Raji (cell line): ENCODE measurements at regions not wholly inside any gene's neighbourhood (a gene's known extent, or its start where the extent isn't known, plus 50 kb on each side); places are given as distances from the start of the nearest gene placed in this dataset.

Experiments
- POLR2A ChIP-seq: IDR thresholded peaks from 2 replicates; pipeline ENCODE4 v1.6.1; 2011; ENCODE audit warnings: low read depth, low read length, control low read depth; ENCODE audit not compliant: insufficient read depth

DNA sequence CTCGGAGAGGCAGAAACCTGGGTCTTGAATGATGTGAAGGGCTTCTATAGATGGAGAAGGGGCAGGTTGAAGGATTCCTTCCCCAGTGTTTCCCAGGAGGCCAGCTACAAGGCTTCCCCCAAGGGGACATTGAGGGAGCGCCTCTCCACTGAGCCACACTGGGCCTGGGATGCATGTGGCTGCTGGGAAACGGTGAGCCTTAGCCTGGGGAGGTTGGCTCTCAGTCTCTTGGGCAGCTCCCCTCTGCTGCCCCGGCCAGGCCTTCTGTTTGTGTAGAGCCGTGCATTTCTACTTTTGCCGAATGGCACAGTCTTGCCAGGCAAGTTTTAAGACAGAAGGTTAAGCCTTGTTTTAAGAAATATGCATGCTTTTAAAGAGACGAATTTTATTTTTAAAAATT, 254.4 kb upstream of the POU3F1 start:
- no peak for TF ChIP-seq POLR2A

DNA sequence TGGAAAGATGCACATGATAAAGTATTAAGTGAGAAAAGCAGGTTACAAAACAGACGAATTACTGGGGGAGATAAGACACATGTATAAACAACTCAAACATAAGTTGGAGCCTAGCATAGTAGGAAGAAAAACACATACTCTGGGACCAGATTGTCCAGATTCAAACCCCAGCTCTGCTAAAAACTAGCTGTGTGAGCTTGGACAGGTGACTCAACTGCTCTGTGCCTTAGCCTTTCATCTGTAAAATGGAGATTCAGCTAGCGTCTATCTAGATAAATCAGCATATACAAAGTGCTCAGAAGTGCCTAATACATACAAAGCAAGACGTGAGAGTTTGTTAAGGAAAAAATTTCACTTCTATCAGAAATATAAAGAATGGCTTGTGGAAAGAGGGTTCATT, 254.0 kb upstream of the POU3F1 start:
- no peak for TF ChIP-seq POLR2A

DNA sequence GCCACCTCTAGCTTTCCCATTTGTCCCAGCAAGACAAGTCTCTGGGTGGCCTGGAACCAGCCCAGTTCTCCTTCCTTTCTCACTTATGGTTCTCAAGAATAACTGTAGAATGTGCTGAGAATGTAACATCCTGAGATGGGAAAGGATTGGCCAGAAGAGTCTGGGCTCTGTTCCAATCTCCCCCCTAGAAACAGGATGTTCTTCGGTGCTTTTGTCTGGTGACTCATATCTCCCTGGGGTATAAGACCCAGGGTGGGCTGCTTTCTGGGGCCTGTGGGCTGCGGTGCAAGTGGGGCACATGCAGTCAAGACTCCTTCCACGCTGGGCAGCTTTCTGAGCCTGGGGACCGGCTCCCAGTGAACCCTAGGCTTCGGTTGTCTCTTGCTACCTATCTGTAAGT, 251.2 kb upstream of the POU3F1 start:
- TF ChIP-seq POLR2A: no peak

DNA sequence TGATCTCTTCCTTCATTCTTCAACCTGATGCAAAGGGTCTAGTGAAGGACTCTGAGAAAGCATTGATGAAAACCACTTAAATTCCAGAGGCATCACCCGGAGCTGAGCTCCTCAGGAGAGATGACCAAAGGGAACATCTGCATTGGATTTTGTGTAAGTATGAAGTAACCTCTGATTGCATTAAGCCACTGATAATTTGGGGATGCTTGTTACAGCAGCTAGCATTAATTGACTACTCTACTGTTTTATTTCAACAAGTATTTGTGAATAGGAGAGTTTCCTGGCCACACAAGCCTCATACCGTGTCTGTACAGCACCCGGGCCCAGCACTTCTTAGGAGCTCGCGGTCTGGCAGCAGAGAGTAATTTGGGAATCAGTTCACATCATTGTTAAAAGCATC, 250.7 kb upstream of the POU3F1 start:
- TF ChIP-seq POLR2A: no peak

DNA sequence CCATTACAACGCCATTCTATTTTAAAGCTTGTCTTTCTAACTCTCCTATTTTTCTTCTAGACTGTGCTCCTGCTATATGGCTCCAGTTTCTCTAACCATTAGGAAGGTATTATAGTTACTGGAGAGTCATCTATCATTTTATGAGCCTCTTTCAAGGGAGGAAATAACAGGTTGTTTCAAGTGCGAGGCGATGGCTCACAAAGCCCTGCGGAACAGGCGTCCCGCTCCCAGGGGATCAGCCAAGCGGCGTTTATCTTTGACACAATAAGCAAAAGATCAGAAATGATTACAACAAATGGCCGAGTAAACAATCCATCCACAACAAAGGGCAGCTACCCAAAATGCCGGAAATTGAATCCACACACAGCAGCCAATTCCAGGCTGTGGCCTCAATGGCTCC, 249.5 kb upstream of the POU3F1 start:
- no peak for TF ChIP-seq POLR2A

DNA sequence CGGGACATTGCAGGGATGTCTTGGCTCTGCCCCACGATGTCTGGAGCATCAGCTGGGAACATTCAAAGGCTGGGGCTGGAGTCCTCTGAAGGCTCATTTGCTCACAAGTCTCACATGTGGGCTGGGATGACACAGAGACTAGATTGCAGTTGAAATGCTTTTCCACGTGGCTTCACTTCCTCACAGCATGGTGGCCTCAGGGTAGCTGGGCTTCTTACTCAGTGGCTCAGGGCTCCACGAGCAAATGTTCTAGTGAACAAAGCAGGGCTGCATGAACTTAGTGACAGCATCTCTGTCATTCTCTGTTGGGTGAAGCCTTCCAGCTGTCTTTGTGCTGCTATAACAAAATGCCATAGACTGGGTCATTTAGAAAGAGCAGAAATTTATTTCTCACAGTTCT, 247.0 kb upstream of the POU3F1 start:
- TF ChIP-seq POLR2A: no peak

DNA sequence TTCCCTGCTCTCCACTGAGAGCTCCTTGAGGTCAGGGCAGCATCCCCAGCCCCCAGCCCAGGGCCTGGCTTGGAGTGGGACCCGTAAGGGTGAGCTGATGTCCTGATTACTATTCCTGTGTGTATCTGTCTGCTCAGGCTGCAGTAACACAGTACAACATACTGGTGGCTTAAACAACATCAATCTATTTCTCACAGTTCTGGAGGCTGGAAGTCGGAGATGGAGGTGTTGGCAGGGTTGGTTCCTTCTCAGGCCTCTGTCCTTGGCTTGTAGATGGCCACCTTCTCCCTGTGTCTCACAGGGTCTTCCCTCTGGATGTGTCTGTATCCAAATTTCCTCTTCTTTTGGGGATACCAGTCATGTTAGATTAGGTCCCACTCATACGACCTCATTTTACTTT, 246.4 kb upstream of the POU3F1 start:
- no peak for TF ChIP-seq POLR2A

DNA sequence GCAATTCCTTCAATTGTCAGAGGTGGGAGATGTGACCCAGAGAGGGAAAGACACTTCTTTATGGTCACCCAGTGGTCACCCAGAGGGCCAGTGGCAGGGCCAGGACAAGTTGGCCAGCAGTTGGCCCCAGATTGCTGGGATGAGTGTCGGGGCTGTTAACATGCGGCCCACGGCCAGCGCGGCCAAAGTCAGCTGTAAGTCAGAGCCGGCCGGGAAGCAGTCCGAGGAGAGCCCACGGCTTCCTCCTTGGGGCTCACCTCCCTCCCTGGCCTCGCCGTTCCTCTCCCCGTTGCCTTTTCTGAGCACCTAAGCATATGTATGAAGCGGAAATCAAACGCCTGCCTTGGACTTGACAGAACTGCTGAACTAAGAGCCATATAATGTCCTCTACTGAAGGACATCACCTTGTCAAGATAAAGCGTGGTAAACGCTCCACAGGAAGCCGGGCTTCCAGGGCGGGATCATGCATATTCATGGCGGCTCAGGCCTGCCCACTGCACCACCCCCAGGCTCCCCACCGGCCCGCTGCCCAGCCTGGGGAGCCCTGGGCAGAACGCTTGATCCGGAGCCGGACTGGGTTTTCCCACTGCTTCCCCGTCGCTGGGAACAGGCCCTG, 245.4 kb upstream of the POU3F1 start:
- no peak for TF ChIP-seq POLR2A

DNA sequence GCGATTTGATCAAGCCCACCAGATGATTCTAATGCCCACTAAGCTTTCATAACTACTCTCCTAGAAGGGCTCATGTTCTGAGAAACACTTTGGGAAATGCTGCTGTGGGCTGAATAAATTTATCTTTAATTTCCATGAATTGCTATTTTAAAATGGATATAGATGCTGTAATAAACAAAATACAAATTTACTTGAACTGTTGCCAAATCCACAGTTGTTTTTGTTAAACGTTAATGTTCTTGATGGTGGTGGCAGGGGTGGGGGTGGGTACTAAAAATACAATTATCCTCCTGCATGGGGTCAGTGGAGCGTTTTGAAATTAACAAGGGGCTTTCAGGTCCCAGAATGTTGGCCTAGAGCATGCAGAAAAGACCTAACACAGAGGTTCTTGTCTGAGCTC, 244.7 kb upstream of the POU3F1 start:
- TF ChIP-seq POLR2A: no peak

DNA sequence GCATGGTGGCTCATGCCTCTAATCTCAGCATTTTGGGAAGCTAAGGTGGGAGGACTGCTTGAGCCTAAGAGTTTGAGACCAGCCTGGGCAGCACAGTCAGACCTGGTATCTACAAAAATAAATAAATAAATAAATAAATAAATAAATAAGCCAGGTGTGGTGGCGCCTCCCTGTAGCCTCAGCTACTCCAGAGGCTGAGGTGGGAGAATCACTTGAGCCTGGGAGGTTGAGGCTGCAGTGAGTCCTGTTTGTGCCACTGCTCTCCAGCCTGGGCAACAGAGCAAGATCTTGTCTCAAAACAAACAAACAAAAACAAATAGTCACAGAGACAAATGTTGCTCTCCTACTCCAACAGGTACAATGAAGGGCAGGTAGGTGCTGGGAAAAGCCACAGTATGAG, 242.4 kb upstream of the POU3F1 start:
- no peak for TF ChIP-seq POLR2A

DNA sequence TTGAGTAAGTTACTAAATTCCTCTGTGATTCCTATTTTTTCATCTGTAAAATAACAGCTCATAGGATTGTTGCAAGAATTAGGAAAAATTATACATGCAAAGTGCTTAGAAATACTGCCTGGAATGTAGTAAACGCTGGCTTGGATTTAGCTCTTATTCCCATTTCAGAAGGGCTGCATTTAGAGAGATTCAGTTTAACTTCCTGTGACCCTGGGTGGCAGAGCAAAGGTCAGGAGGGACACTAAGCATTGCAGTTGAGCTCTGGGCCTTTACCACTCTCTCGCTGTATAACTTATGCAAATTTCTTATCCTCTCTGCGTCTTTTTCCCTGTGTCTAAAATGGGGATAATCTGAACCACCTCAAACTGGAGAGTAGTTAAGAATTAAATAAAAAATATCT, 241.0 kb upstream of the POU3F1 start:
- TF ChIP-seq POLR2A: no peak

DNA sequence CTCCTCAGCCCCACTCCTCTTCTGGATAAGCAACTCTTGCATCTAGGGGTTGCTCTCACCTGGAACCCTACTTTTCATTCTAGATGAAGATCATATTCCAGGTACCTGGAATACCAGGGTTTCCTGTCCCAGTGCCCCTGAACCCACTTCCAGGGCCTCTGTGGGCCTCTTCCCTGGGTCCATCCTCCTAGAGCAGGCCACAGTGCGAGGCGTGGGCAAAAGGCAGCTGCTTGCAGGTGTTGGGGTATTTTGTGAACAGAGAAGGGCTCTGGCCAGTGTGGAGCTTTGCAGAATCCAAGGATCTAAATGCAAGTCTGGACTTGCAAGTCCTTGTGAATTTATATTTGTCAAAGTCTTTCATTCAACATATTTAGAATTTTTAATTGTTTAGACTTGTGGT, 240.4 kb upstream of the POU3F1 start:
- TF ChIP-seq POLR2A: no peak

DNA sequence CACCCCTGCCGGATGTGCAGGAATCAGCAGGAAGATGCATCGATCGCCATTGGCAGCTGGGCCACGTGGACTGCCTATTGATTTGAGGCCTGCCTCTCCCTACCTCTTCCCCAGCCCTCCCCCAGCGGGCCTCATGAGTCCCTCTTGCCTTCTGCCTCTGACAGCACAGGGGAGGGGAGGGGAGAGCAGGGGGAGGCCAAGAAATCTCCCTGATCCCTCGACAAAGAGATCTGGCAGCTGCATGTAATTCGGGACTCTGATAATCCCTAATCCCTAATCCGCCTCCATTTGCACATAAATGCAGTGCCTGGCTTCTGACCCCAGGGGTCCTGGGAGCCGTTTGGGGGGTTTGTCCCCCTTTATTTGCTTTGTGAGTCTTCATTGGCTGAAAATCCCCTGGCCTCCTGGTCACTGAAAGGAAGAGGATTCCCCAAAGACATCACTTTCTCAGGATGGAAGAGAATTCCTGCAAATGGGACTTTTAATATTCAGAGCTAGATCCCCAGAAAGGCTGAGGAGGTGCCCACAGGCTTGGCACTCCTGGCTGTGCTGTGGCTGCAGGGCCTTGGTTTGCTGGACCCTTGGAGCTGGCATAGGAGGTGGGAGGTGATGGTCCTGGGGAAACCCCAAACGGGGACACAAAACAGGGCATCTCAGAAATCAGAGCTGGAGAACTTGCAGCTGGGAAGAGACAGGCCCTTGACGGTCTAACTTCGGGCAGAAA, 239.4 kb upstream of the POU3F1 start:
- TF ChIP-seq POLR2A: no peak

DNA sequence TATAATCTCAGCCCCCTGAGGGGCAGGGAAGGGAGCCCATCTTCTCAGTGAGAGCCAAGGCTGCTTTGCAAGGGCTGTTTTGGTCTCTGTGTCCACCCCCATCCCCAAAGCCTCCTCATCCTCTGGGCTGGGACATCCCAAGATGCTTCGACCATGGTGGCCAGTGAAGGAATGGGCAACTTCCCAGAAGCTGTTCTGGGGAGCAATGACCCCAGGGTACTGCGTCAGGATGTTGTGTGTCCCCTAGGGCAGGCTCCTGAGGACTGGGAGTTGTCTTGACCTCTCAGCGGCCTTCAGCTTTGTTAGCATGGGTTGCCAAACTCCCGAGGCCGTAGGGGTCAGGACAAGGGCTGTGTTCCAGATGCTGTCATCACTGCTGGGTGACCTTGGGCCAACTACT, 238.4 kb upstream of the POU3F1 start:
- TF ChIP-seq POLR2A: no peak

DNA sequence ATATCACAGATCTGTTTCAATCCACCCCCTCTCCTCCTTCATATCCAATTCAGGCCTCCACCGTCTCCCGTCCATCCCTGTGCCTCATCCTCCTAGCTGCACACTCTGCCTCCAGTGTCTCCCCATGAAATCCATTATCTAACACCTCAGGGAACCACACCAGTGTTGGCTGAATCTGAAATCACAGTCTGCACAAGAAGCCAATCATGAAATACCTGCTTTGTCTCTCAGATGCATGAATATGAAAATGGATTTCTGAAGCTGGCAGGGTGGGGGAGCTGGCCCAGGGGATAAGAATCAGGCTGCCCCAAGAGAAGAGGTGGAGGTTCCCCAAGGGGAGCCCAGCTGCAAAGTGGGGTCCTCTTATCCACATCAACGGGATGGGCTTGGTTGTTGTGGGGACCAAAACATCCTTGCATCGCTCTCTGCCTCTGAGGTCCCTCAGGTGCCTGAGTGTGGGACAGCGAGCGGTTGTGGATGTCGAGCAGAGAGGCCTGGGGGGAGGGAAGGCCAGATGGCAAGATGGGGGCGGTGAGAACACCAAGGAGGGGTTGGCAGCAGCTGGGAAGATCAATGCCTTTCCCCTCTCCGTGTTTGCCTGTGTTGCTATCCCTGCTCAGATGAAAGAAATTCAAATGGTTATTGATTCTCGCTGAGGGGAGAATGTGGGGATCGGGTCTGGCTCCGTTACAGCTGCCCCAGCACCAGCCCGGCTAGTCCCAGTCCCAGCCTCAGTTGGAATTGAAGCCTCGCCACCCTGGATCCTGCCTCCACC, 237.3 kb upstream of the POU3F1 start:
- TF ChIP-seq POLR2A: no peak

DNA sequence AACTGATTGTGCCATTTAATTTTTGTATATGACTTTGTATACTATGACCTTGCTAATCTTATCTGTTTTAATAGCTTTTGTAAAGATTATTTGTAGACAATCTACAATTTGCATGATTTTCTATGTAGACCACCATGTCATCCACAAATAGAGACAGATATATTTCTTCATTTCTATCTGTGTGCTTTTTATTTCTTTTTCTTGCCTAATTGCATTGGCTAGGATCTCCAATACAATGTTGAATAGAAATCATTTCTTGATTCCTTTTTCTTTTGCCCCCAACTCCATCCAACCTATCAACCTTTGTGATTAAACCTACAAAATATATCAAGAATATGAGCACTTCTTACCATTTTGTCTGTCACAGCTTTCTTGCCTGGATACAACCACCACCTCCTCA, 232.6 kb upstream of the POU3F1 start:
- no peak for TF ChIP-seq POLR2A
